ENCODE measurements at regions not wholly inside any gene's neighbourhood (a gene's known extent, or its start where the extent isn't known, plus 50 kb on each side); places are given as distances from the start of the nearest gene placed in this dataset.

GRCh38 chr13:106311004-106311403, 224.5 kb downstream of the EFNB2 start:
- H3K36me3 ChIP-seq, result no peaks in the 10 kb centered on the region
- TF ChIP-seq CTCF (IDR thresholded peaks at IDR 0.05; ENCODE audit: low read depth, low read length), result no peak
- no peak overlapping the region for H3K4me3 ChIP-seq (ENCODE audit: low read depth, low read length)
- no peak overlapping the region for H3K27ac ChIP-seq
- peaks cover 29% of the 10 kb centered on the region for H3K27me3 ChIP-seq (ENCODE audit: insufficient read depth, low read depth, severe bottlenecking)
- DNase-seq, result no peak
- H3K9me3 ChIP-seq (ENCODE audit: severe bottlenecking), result peaks cover 14% of the 10 kb centered on the region

- H3K4me3 ChIP-seq (ENCODE audit: low read depth, low read length), result no peak overlapping the region
Observed at GRCh38 chr13:106310291-106310865, 225.1 kb downstream of the EFNB2 start.

GRCh38 chr13:106306748-106307277, 228.6 kb downstream of the EFNB2 start:
- Histone ChIP-seq H3K36me3 (no peaks in the 10 kb centered on the region), H3K27ac (no peak overlapping the region), H3K27me3 (ENCODE audit: insufficient read depth, low read depth, severe bottlenecking) (peaks cover 51% of the 10 kb centered on the region), H3K4me3 (ENCODE audit: low read depth, low read length) (no peak overlapping the region), H3K9me3 (ENCODE audit: severe bottlenecking) (peaks cover 14% of the 10 kb centered on the region)
- peak; percentile 53 for DNase-seq
- no peak for TF ChIP-seq CTCF (IDR thresholded peaks at IDR 0.05; ENCODE audit: low read depth, low read length)

More at GRCh38 chr13:106310291-106310865, 225.1 kb downstream of the EFNB2 start:
- H3K36me3 ChIP-seq, result no peaks in the 10 kb centered on the region
- TF ChIP-seq CTCF (IDR thresholded peaks at IDR 0.05; ENCODE audit: low read depth, low read length), result no peak
- H3K9me3 ChIP-seq (ENCODE audit: severe bottlenecking), result peaks cover 14% of the 10 kb centered on the region
- H3K27ac ChIP-seq, result no peak overlapping the region
- no peak for DNase-seq
- peaks cover 36% of the 10 kb centered on the region for H3K27me3 ChIP-seq (ENCODE audit: insufficient read depth, low read depth, severe bottlenecking)

- peaks cover 34% of the 10 kb centered on the region for H3K27me3 ChIP-seq (ENCODE audit: insufficient read depth, low read depth, severe bottlenecking)
- DNase-seq, result no peak
- H3K27ac ChIP-seq, result no peak overlapping the region
- no peak for TF ChIP-seq CTCF (IDR thresholded peaks at IDR 0.05; ENCODE audit: low read depth, low read length)
- H3K4me3 ChIP-seq (ENCODE audit: low read depth, low read length), result no peak overlapping the region
- no peaks in the 10 kb centered on the region for H3K36me3 ChIP-seq
- H3K9me3 ChIP-seq (ENCODE audit: severe bottlenecking), result peaks cover under 1% of the 10 kb centered on the region
Observed at GRCh38 chr13:106302843-106303242, 232.6 kb downstream of the EFNB2 start.

GRCh38 chr13:106302011-106302410, 233.5 kb downstream of the EFNB2 start:
- H3K36me3 ChIP-seq, result no peaks in the 10 kb centered on the region
- H3K27me3 ChIP-seq (ENCODE audit: insufficient read depth, low read depth, severe bottlenecking), result peaks cover 31% of the 10 kb centered on the region
- no peak overlapping the region for H3K4me3 ChIP-seq (ENCODE audit: low read depth, low read length)
- no peak overlapping the region for H3K27ac ChIP-seq
- no peak for DNase-seq
- no peaks in the 10 kb centered on the region for H3K9me3 ChIP-seq (ENCODE audit: severe bottlenecking)
- TF ChIP-seq CTCF (IDR thresholded peaks at IDR 0.05; ENCODE audit: low read depth, low read length), result no peak

- no peak overlapping the region for H3K4me3 ChIP-seq (ENCODE audit: low read depth, low read length)
- TF ChIP-seq CTCF (IDR thresholded peaks at IDR 0.05; ENCODE audit: low read depth, low read length), result no peak
- H3K9me3 ChIP-seq (ENCODE audit: severe bottlenecking), result no peaks in the 10 kb centered on the region
- H3K27ac ChIP-seq, result no peak overlapping the region
- H3K36me3 ChIP-seq, result no peaks in the 10 kb centered on the region
- DNase-seq, result no peak
- H3K27me3 ChIP-seq (ENCODE audit: insufficient read depth, low read depth, severe bottlenecking), result peaks cover 10% of the 10 kb centered on the region
Observed at GRCh38 chr13:106299621-106300020, 235.8 kb downstream of the EFNB2 start.
